GM10266 (cell line): ENCODE measurements at regions not wholly inside any gene's neighbourhood (a gene's known extent, or its start where the extent isn't known, plus 50 kb on each side); places are given as distances from the start of the nearest gene placed in this dataset.

Source experiments
- DNase-seq: peaks from one replicate; pipeline ENCODE4 v3.0.0; 2012; ENCODE audit errors: extremely low spot score
- CTCF ChIP-seq: IDR thresholded peaks from 2 replicates; pipeline ENCODE4 v1.5.1; 2012; ENCODE audit warnings: mild to moderate bottlenecking, low read depth; ENCODE audit not compliant: control insufficient read depth, insufficient read depth; ENCODE audit errors: missing control alignments

- no peak for TF ChIP-seq CTCF
- DNase-seq: no peak
Measured at GRCh38 chr17:72396121-72396520, 275.3 kb downstream of the SOX9 start.

GRCh38 chr17:72397223-72397667, 276.4 kb downstream of the SOX9 start:
- no peak for DNase-seq
- TF ChIP-seq CTCF: no peak

- no peak for TF ChIP-seq CTCF
- no peak for DNase-seq
Measured at GRCh38 chr17:72397687-72398086, 276.9 kb downstream of the SOX9 start.

GRCh38 chr17:72399023-72399607, 278.3 kb downstream of the SOX9 start:
- no peak for TF ChIP-seq CTCF
- DNase-seq: no peak

GRCh38 chr17:72399608-72400487, 279.0 kb downstream of the SOX9 start:
- TF ChIP-seq CTCF: no peak
- DNase-seq: no peak

GRCh38 chr17:72400488-72400827, 279.6 kb downstream of the SOX9 start:
- no peak for TF ChIP-seq CTCF
- no peak for DNase-seq

GRCh38 chr17:72400863-72401262, 280.0 kb downstream of the SOX9 start:
- DNase-seq: no peak
- TF ChIP-seq CTCF: no peak
